Heart left ventricle (tissue), 16 donors: ENCODE measurements at regions not wholly inside any gene's neighbourhood (a gene's known extent, or its start where the extent isn't known, plus 50 kb on each side); places are given as distances from the start of the nearest gene placed in this dataset.

Source experiments
- ATAC-seq, 4 donors: fragments of 200-7000 bp; cut with Tn5 transposase; one replicate each; pipeline ENCODE4 v1.9.1; 2020 to 2022; ENCODE audit warnings: moderate library complexity in 4 of 4, mild to moderate bottlenecking in 3 of 4, moderate number of reproducible peaks in 1 of 4
- DNase-seq, 5 donors: peaks; one replicate each; pipeline ENCODE4 v3.0.0-alpha.2; 2020
- H3K27ac ChIP-seq, 12 donors: fragments of 200-600 bp; sonication (generic) in 4 of 12; one replicate each; pipeline versions ENCODE4 v1.5.0 to v1.8.0; 2016 to 2022; ENCODE audit warnings: mild to moderate bottlenecking in 2 of 12
- H3K27me3 ChIP-seq, 9 donors: fragments of 200-600 bp; sonication (generic) in 2 of 9; one replicate each; pipeline versions ENCODE4 v1.5.1 to v1.8.0; 2016 to 2022; ENCODE audit warnings: mild to moderate bottlenecking in 3 of 9
- H3K36me3 ChIP-seq, 9 donors: fragments of 200-600 bp; sonication (generic) in 2 of 9; one replicate each; pipeline versions ENCODE4 v1.5.0 to v1.8.0; 2018 to 2022; ENCODE audit warnings: mild to moderate bottlenecking in 2 of 9
- H3K4me1 ChIP-seq, 12 donors: fragments of 200-600 bp; sonication (generic) in 4 of 12; one replicate each; pipeline versions ENCODE4 v1.5.0 to v1.8.0; 2016 to 2022; ENCODE audit warnings: mild to moderate bottlenecking in 3 of 12
- H3K4me3 ChIP-seq, 12 donors: fragments of 200-600 bp; sonication (generic) in 4 of 12; one replicate each; pipeline versions ENCODE4 v1.5.0 to v1.8.0; 2017 to 2022; ENCODE audit warnings: mild to moderate bottlenecking in 9 of 12, moderate library complexity in 4 of 12
- H3K9me3 ChIP-seq, 12 donors: fragments of 200-600 bp; sonication (generic) in 4 of 12; one replicate each; pipeline versions ENCODE4 v1.5.0 to v1.8.0; 2016 to 2022; ENCODE audit warnings: mild to moderate bottlenecking in 1 of 12
- CTCF ChIP-seq, 12 donors: fragments of 200-600 bp; sonication (generic) in 4 of 12; IDR thresholded peaks; one replicate each; pipeline versions ENCODE4 v1.5.0 to v1.8.0; 2018 to 2022; ENCODE audit warnings: antibody characterized with exemption in 12 of 12, mild to moderate bottlenecking in 5 of 12
- POLR2A ChIP-seq, 2 donors: fragments of 450-650 bp; IDR thresholded peaks; one replicate each; pipeline ENCODE4 v1.6.1; 2017; ENCODE audit warnings: antibody characterized with exemption in 2 of 2, mild to moderate bottlenecking in 2 of 2, moderate library complexity in 2 of 2
- WGBS, 4 donors: extraction: QIAGEN DNeasy Blood & Tissue Kit in 2 of 4; methylation state at CpG; one replicate each; pipeline versions ENCODE4 v1.1.5 to v1.1.7; 2013 to 2018; 5-methylcytosine and 5-hydroxymethylcytosine counted together
- intact Hi-C, 10 donors: fragments of 100-400 bp; cut with DNase I; formaldehyde crosslinking; loops; one replicate each; pipeline versions ENCODE4 v1.11.1 to v1.14.2; 2022
- donor health status: ischemic (EF 13 %, LVEDD 7.1; RV severe dilation, severe dysfunction).
- donor health status: healthy with polysubstance abuse.
- donor health status: DM: no; HTN: yes; CAD: no.
- donor health status: DM: no; HTN: no; CAD: no.
- donor health status: ischemic (EF 25% LVEDD 6.9; RV normal size, moderate dysfunction).
- donor health status: ischemic (EF 25% LVEDD 5.7; RV mildly dilated, moderate dysfunction).
- donor health status: healthy.
- donor health status: DM: yes; HTN: yes; CAD: no.
- donor health status: ischemic (EF 35%, LVEDD 5.7; RV mildly dilated, moderate dysfunction).
- donor health status: nonischemic (EF 11% LVEDD 7.7; RV severe dilation, severe dysfunction).
- donor health status: DM: yes; HTN: yes; CAD: no.
- donor health status: PGD.
- donor health status: ischemic (EF 29% LVEDD 5.4; RV normal size, mild dysfunction).
- donor health status: nonischemic (EF 23%, LVEDD 6.1; RV moderate dilation, normal function).

DNA sequence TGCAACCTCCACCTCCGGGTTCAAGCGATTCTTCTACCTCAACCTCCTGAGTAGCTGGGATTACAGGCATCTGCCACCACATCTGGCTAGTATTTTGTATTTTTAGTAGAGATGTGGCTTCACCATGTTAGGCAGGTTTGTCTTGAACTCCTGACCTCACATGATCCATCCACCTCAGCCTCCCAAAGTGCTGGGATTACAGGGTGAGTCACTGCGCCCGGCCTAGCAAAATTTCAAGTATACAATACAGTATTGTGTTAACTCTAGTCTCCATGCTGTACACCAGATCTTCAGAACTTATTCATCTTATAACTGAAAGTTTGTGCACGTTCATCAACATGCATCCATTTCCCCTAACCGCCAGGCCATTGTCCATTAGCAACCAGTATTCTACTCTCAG lies 115.1 kb upstream of the MDGA2 start:
- no peak overlapping the region for H3K4me3 ChIP-seq
- H3K9me3 ChIP-seq, result peaks cover 0 to 4% (median 0%) of the 10 kb centered on the region in 12 donors
- intact Hi-C loops, result no loop called here
- no peak for TF ChIP-seq POLR2A (IDR thresholded peaks at IDR 0.05)
- no peak for TF ChIP-seq CTCF (IDR thresholded peaks at IDR 0.05)
- 91 to 97% (median 94%) methylated on average over 6 of the region's 6 CpGs for WGBS, 4 donors
- no peak overlapping the region for H3K27ac ChIP-seq
- H3K27me3 ChIP-seq, result no peaks in the 10 kb centered on the region
- DNase-seq, result no peak
- H3K36me3 ChIP-seq, result no peaks in the 10 kb centered on the region
- no peak for ATAC-seq
- H3K4me1 ChIP-seq, result no peaks in the 10 kb centered on the region

GRCh38 chr14:47785058-47785457 lies 109.7 kb upstream of the MDGA2 start:
- H3K27me3 ChIP-seq, result no peaks in the 10 kb centered on the region
- no peak overlapping the region for H3K27ac ChIP-seq
- intact Hi-C loops, result no loop called here
- no peak for DNase-seq
- H3K36me3 ChIP-seq, result no peaks in the 10 kb centered on the region
- 62 to 77% (median 72%) methylated on average over 2 of the region's 2 CpGs for WGBS, 4 donors
- H3K9me3 ChIP-seq, result peaks cover 0 to 4% (median 0%) of the 10 kb centered on the region in 12 donors
- TF ChIP-seq POLR2A (IDR thresholded peaks at IDR 0.05) (no peak), CTCF (IDR thresholded peaks at IDR 0.05) (no peak)
- no peaks in the 10 kb centered on the region for H3K4me1 ChIP-seq
- no peak overlapping the region for H3K4me3 ChIP-seq
- no peak for ATAC-seq

GRCh38 chr14:47778631-47779030 lies 103.2 kb upstream of the MDGA2 start:
- Histone ChIP-seq H3K27me3 (no peaks in the 10 kb centered on the region), H3K36me3 (no peaks in the 10 kb centered on the region), H3K9me3 (no peaks in the 10 kb centered on the region), H3K4me3 (no peak overlapping the region), H3K27ac (no peak overlapping the region), H3K4me1 (no peaks in the 10 kb centered on the region)
- TF ChIP-seq POLR2A (IDR thresholded peaks at IDR 0.05), result no peak
- no peak for TF ChIP-seq CTCF (IDR thresholded peaks at IDR 0.05)
- 18 to 25% (median 20%) methylated on average over 4 of the region's 4 CpGs for WGBS, 4 donors
- DNase-seq (no peak), ATAC-seq (no peak)
- intact Hi-C loops, result no loop called here

- peaks cover 0 to under 1% (median 0%) of the 10 kb centered on the region in 12 donors for H3K9me3 ChIP-seq
- WGBS, 4 donors, result 66 to 81% (median 70%) methylated on average over 1 of the region's 1 CpG
- no peak overlapping the region for H3K27ac ChIP-seq
- no peak for DNase-seq
- no peak overlapping the region for H3K4me3 ChIP-seq
- no peak for ATAC-seq
- H3K4me1 ChIP-seq, result no peaks in the 10 kb centered on the region
- no peaks in the 10 kb centered on the region for H3K27me3 ChIP-seq
- TF ChIP-seq CTCF (IDR thresholded peaks at IDR 0.05) (no peak), POLR2A (IDR thresholded peaks at IDR 0.05) (no peak)
- H3K36me3 ChIP-seq, result no peaks in the 10 kb centered on the region
- intact Hi-C loops, result no loop called here
Measured at GRCh38 chr14:47772652-47773051, 97.2 kb upstream of the MDGA2 start.
